ENCODE measurements at regions not wholly inside any gene's neighbourhood (a gene's known extent, or its start where the extent isn't known, plus 50 kb on each side); places are given as distances from the start of the nearest gene placed in this dataset.

DNA sequence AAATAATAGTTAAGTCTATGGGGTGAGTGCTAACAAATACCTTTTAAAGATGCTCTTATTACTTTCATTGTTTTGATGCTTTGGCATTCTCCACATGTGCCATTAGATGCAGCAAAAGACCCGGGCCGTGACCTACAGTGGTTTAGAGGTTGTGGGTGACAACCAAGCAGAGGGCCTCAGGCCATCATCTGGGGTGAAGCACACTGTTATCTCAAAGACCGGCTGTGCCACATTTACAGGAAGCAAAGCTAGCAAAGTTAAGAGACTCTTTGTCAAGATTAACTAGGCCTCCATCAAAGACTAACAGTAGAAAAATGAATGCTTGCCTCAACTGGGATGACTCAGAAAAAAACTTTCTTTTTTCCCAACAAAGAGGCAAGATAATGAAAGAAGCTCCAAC lies 695.3 kb downstream of the SATB2 start (continued):
- TF ChIP-seq, protein P1, sequence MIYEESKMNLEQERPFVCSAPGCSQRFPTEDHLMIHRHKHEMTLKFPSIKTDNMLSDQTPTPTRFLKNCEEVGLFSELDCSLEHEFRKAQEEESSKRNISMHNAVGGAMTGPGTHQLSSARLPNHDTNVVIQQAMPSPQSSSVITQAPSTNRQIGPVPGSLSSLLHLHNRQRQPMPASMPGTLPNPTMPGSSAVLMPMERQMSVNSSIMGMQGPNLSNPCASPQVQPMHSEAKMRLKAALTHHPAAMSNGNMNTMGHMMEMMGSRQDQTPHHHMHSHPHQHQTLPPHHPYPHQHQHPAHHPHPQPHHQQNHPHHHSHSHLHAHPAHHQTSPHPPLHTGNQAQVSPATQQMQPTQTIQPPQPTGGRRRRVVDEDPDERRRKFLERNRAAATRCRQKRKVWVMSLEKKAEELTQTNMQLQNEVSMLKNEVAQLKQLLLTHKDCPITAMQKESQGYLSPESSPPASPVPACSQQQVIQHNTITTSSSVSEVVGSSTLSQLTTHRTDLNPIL (CRISPR knock-in tag; IDR thresholded peaks at IDR 0.05), result no peak
- TF ChIP-seq SAFB (IDR thresholded peaks at IDR 0.05; ENCODE audit: borderline replicate concordance, low read depth, low read length), result no peak

DNA sequence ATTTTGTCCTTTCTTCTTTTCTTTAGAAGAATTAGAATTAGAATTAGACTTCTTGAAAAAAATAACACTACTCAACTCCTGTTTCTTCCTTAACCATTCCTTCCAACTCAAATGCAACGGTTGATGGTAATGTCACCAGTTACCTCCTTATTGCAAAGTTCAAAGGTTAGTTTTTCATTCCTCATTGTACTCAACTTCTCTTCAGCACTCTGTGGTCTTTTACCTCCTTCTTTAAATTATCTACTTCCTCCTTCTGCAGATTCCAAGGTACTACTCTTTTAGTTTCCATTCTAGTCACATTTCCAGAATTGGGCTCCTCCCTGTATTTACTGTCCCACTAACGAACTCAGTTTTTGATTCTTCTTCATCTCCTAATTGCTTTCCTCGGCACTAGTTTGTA lies 700.7 kb downstream of the SATB2 start:
- POLR2A ChIA-PET, result no interaction called here

More for the DNA sequence above, 700.7 kb downstream of the SATB2 start:
- no peak for DNase-seq (ENCODE audit: extremely low read depth in 1 of 4, low spot score in 3 of 4)
- Histone ChIP-seq H3K27me3 (ENCODE audit: control insufficient read depth in 2 of 2, insufficient read depth in 2 of 2, low read length in 2 of 2) (no peaks in the 10 kb centered on the region), H2AFZ (ENCODE audit: low read depth, low read length) (no peak overlapping the region), H3K79me2 (ENCODE audit: control insufficient read depth, insufficient read depth, low read length) (no peaks in the 10 kb centered on the region), H3K4me3 (no peak overlapping the region), H3K4me2 (ENCODE audit: insufficient read depth, low read length) (no peak overlapping the region), H3K36me3 (ENCODE audit: control insufficient read depth, insufficient read depth, low read length) (no peaks in the 10 kb centered on the region), H3K4me1 (replicated peaks in 1 of 2; ENCODE audit: control insufficient read depth in 2 of 2, insufficient read depth in 2 of 2, low read length in 2 of 2) (no peaks in the 10 kb centered on the region), H4K20me1 (replicated peaks; ENCODE audit: control insufficient read depth, insufficient read depth, low read length) (no peaks in the 10 kb centered on the region), H3K9me3 (replicated peaks; ENCODE audit: control insufficient read depth, insufficient read depth, low read depth, low read length) (no peaks in the 10 kb centered on the region), H3K9ac (ENCODE audit: insufficient read depth in 1 of 2, low read depth in 2 of 2, low read length in 2 of 2) (no peak overlapping the region), H3K9me1 (ENCODE audit: control insufficient read depth, insufficient read depth, low read length) (no peaks in the 10 kb centered on the region), H3K27ac (ENCODE audit: extremely low read depth, low read depth, low read length) (no peak overlapping the region)
- no peak for FAIRE-seq
- no peak for ATAC-seq
- no TSS peak for BruUV-seq (replicated peaks)
- WGBS (ENCODE audit: insufficient coverage, low coverage, missing lambda C conversion rate), result 0% methylated on average over 3 of the region's 3 CpGs
- no peak for TF ChIP-seq NR4A1 (CRISPR knock-in tag; IDR thresholded peaks at IDR 0.05)
- TF ChIP-seq NR4A1 (tag; IDR thresholded peaks at IDR 0.05), result no peak
- TF ChIP-seq MCM7 (IDR thresholded peaks at IDR 0.05), result no peak
- no peak for TF ChIP-seq ZC3H8 (IDR thresholded peaks at IDR 0.05)
- no peak for TF ChIP-seq DIDO1 (tag; IDR thresholded peaks at IDR 0.05; ENCODE audit: low read depth)
- TF ChIP-seq, protein P2, sequence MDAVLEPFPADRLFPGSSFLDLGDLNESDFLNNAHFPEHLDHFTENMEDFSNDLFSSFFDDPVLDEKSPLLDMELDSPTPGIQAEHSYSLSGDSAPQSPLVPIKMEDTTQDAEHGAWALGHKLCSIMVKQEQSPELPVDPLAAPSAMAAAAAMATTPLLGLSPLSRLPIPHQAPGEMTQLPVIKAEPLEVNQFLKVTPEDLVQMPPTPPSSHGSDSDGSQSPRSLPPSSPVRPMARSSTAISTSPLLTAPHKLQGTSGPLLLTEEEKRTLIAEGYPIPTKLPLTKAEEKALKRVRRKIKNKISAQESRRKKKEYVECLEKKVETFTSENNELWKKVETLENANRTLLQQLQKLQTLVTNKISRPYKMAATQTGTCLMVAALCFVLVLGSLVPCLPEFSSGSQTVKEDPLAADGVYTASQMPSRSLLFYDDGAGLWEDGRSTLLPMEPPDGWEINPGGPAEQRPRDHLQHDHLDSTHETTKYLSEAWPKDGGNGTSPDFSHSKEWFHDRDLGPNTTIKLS (IDR thresholded peaks at IDR 0.05; ENCODE audit: borderline replicate concordance, low read depth), result no peak
- no peak for TF ChIP-seq CHD4 (IDR thresholded peaks at IDR 0.05; ENCODE audit: insufficient read depth, insufficient replicate concordance, low read depth, low read length, poor library complexity, severe bottlenecking)
- no peak for TF ChIP-seq ZNF507 (tag; conservative IDR thresholded peaks at IDR 0.05)
- TF ChIP-seq ESRRB (CRISPR knock-in tag; IDR thresholded peaks at IDR 0.05; ENCODE audit: borderline replicate concordance), result no peak
- no peak for TF ChIP-seq ZBTB17 (CRISPR knock-in tag; IDR thresholded peaks at IDR 0.05)
- no peak for TF ChIP-seq CHD1 (IDR thresholded peaks at IDR 0.05; ENCODE audit: low read length)
- TF ChIP-seq ZNF165 (CRISPR knock-in tag; IDR thresholded peaks at IDR 0.05; ENCODE audit: borderline replicate concordance), result no peak
- in situ Hi-C loops (cut with MboI), result no loop called here
- CTCF ChIA-PET (ENCODE audit: low intra/inter-chr PET ratio), result no interaction called here
- intact Hi-C loops (cut with micrococcal nuclease), result no loop called here
